ENCODE measurements at regions not wholly inside any gene's neighbourhood (a gene's known extent, or its start where the extent isn't known, plus 50 kb on each side); places are given as distances from the start of the nearest gene placed in this dataset.

- DNase-seq (peak in 1 of 4 donors; percentile 37), ATAC-seq (no peak)
- intact Hi-C loops (cut with DNase I): no loop called here
- no peaks in the 10 kb centered on the region for H3K27me3 ChIP-seq
- H3K36me3 ChIP-seq: no peaks in the 10 kb centered on the region
- TF ChIP-seq CTCF (IDR thresholded peaks at IDR 0.05): no peak
- H3K4me3 ChIP-seq: no peak overlapping the region
- H3K27ac ChIP-seq: no peak overlapping the region
- no peaks in the 10 kb centered on the region for H3K9me3 ChIP-seq
- no peaks in the 10 kb centered on the region for H3K4me1 ChIP-seq
Measured at GRCh38 chr22:48696371-48696770, 1131.3 kb downstream of the BRD1 start.

GRCh38 chr22:48695731-48696305 is 1131.9 kb downstream of the BRD1 start:
- intact Hi-C loops (cut with DNase I): no loop called here
- H3K36me3 ChIP-seq: no peaks in the 10 kb centered on the region
- no peak overlapping the region for H3K4me3 ChIP-seq
- TF ChIP-seq CTCF (IDR thresholded peaks at IDR 0.05): no peak
- peak in 1 of 4 donors; percentile 45 for DNase-seq
- no peaks in the 10 kb centered on the region for H3K27me3 ChIP-seq
- ATAC-seq: no peak
- H3K4me1 ChIP-seq: no peaks in the 10 kb centered on the region
- no peak overlapping the region for H3K27ac ChIP-seq
- no peaks in the 10 kb centered on the region for H3K9me3 ChIP-seq

GRCh38 chr22:48695251-48695650 is 1132.4 kb downstream of the BRD1 start:
- no peak overlapping the region for H3K27ac ChIP-seq
- no peaks in the 10 kb centered on the region for H3K9me3 ChIP-seq
- no peaks in the 10 kb centered on the region for H3K4me1 ChIP-seq
- no peak for TF ChIP-seq CTCF (IDR thresholded peaks at IDR 0.05)
- intact Hi-C loops (cut with DNase I): no loop called here
- no peak for ATAC-seq
- no peaks in the 10 kb centered on the region for H3K27me3 ChIP-seq
- H3K4me3 ChIP-seq: no peak overlapping the region
- no peaks in the 10 kb centered on the region for H3K36me3 ChIP-seq
- no peak for DNase-seq

- no peaks in the 10 kb centered on the region for H3K36me3 ChIP-seq
- intact Hi-C loops (cut with DNase I): no loop called here
- TF ChIP-seq CTCF (IDR thresholded peaks at IDR 0.05): no peak
- no peaks in the 10 kb centered on the region for H3K4me1 ChIP-seq
- no peaks in the 10 kb centered on the region for H3K9me3 ChIP-seq
- no peaks in the 10 kb centered on the region for H3K27me3 ChIP-seq
- ATAC-seq: no peak
- no peak overlapping the region for H3K4me3 ChIP-seq
- H3K27ac ChIP-seq: no peak overlapping the region
- DNase-seq: peak in 1 of 4 donors; percentile 39
Measured at GRCh38 chr22:48694296-48694883, 1133.3 kb downstream of the BRD1 start.

GRCh38 chr22:48693377-48694135 is 1134.1 kb downstream of the BRD1 start:
- H3K4me3 ChIP-seq: no peak overlapping the region
- no peaks in the 10 kb centered on the region for H3K9me3 ChIP-seq
- no peak overlapping the region for H3K27ac ChIP-seq
- DNase-seq (peak in 1 of 4 donors; percentile 65), ATAC-seq (no peak)
- no peaks in the 10 kb centered on the region for H3K36me3 ChIP-seq
- H3K27me3 ChIP-seq: no peaks in the 10 kb centered on the region
- TF ChIP-seq CTCF (IDR thresholded peaks at IDR 0.05): no peak
- intact Hi-C loops (cut with DNase I): no loop called here
- no peaks in the 10 kb centered on the region for H3K4me1 ChIP-seq

Data from left lung (tissue), 4 donors.